SK-N-SH treated with all-trans-retinoic acid at 6 μM for 48 hours (cell line): ENCODE measurements at regions not wholly inside any gene's neighbourhood (a gene's known extent, or its start where the extent isn't known, plus 50 kb on each side); places are given as distances from the start of the nearest gene placed in this dataset.

ENCODE experiments used
- ATAC-seq: fragments of 200-7000 bp; cut with Tn5 transposase; 3 replicates; pipeline ENCODE4 v1.9.1; 2020; ENCODE audit warnings: mild to moderate bottlenecking, moderate library complexity
- ARNTL ChIP-seq: fragments of 450-650 bp; formaldehyde crosslinking; IDR thresholded peaks from 2 replicates; pipeline ENCODE4 v1.5.0; 2020; ENCODE audit warnings: low read depth, mild to moderate bottlenecking, moderate library complexity, borderline replicate concordance
- BACH2 ChIP-seq: fragments of 250-450 bp; sonication (Bioruptor Pico); IDR thresholded peaks from 2 replicates; pipeline ENCODE4 v1.9.0; 2021; ENCODE audit warnings: mild to moderate bottlenecking, borderline replicate concordance
- CREB5 ChIP-seq: fragments of 250-450 bp; sonication (Bioruptor Pico); IDR thresholded peaks from 2 replicates; pipeline ENCODE4 v1.5.1; 2020; ENCODE audit warnings: low read depth, mild to moderate bottlenecking, moderate library complexity
- CSRNP3 ChIP-seq: fragments of 250-450 bp; sonication (Bioruptor Pico); IDR thresholded peaks from 2 replicates; pipeline ENCODE4 v1.5.1; 2021; ENCODE audit warnings: mild to moderate bottlenecking, moderate library complexity
- ESRRG ChIP-seq: fragments of 250-450 bp; sonication (Bioruptor Pico); IDR thresholded peaks from 2 replicates; pipeline ENCODE4 v1.6.1; 2021; ENCODE audit warnings: mild to moderate bottlenecking
- GLIS3 ChIP-seq: fragments of 250-450 bp; sonication (Bioruptor Pico); IDR thresholded peaks from 2 replicates; pipeline ENCODE4 v1.5.0; 2020; ENCODE audit warnings: mild to moderate bottlenecking, moderate library complexity
- ISL1 ChIP-seq: fragments of 250-450 bp; sonication (Bioruptor Pico); IDR thresholded peaks from 2 replicates; pipeline ENCODE4 v2.1.2; 2022; ENCODE audit warnings: mild to moderate bottlenecking, moderate library complexity
- OSR1 ChIP-seq: fragments of 250-450 bp; sonication (Bioruptor Pico); IDR thresholded peaks from 2 replicates; pipeline ENCODE4 v1.8.0; 2022; ENCODE audit warnings: moderate library complexity, mild to moderate bottlenecking, inconsistent platforms
- PATZ1 ChIP-seq: fragments of 250-450 bp; sonication (Bioruptor Pico); IDR thresholded peaks from 2 replicates; pipeline ENCODE4 v1.8.0; 2020; ENCODE audit warnings: mild to moderate bottlenecking, moderate library complexity, borderline replicate concordance
- POU6F1 ChIP-seq: fragments of 250-450 bp; sonication (Bioruptor Pico); IDR thresholded peaks from 2 replicates; pipeline ENCODE4 v1.8.0; 2021; ENCODE audit warnings: low read depth, mild to moderate bottlenecking, moderate library complexity, borderline replicate concordance
- PPARA ChIP-seq: fragments of 250-450 bp; sonication (Bioruptor Pico); IDR thresholded peaks from 2 replicates; pipeline ENCODE4 v1.5.0; 2020; ENCODE audit warnings: mild to moderate bottlenecking, borderline replicate concordance
- RARB ChIP-seq: fragments of 250-450 bp; sonication (Bioruptor Pico); IDR thresholded peaks from 2 replicates; pipeline ENCODE4 v1.8.0; 2021; ENCODE audit warnings: mild to moderate bottlenecking, moderate library complexity
- SNAI2 ChIP-seq: fragments of 250-450 bp; sonication (Bioruptor Pico); IDR thresholded peaks from 2 replicates; pipeline ENCODE4 v1.5.0; 2020; ENCODE audit warnings: mild to moderate bottlenecking, moderate library complexity
- TSHZ2 ChIP-seq: fragments of 250-450 bp; sonication (Bioruptor Pico); IDR thresholded peaks from 2 replicates; pipeline ENCODE4 v1.5.0; 2020; ENCODE audit warnings: mild to moderate bottlenecking, moderate library complexity
- ZC3H10 ChIP-seq: fragments of 250-450 bp; sonication (Bioruptor Pico); IDR thresholded peaks from 2 replicates; pipeline ENCODE4 v1.5.1; 2021; ENCODE audit warnings: mild to moderate bottlenecking, moderate library complexity
- ZFP3 ChIP-seq: fragments of 250-450 bp; sonication (Bioruptor Pico); IDR thresholded peaks from 2 replicates; pipeline ENCODE4 v1.5.0; 2020; ENCODE audit warnings: mild to moderate bottlenecking, moderate library complexity
- ZFP30 ChIP-seq: fragments of 450-650 bp; formaldehyde crosslinking; IDR thresholded peaks from 2 replicates; pipeline ENCODE4 v1.5.0; 2022; ENCODE audit warnings: mild to moderate bottlenecking, moderate library complexity
- ZNF565 ChIP-seq: fragments of 450-650 bp; formaldehyde crosslinking; conservative IDR thresholded peaks from 2 replicates; pipeline ENCODE4 v1.5.0; 2020; ENCODE audit warnings: low read depth, mild to moderate bottlenecking, moderate library complexity
- ZNF70 ChIP-seq: fragments of 450-650 bp; formaldehyde crosslinking; IDR thresholded peaks from 2 replicates; pipeline ENCODE4 v1.5.0; 2020; ENCODE audit warnings: mild to moderate bottlenecking, moderate library complexity
- ZNF8 ChIP-seq: fragments of 450-650 bp; formaldehyde crosslinking; IDR thresholded peaks from 2 replicates; pipeline ENCODE4 v1.5.0; 2020; ENCODE audit warnings: mild to moderate bottlenecking, moderate library complexity

- ATAC-seq, result no peak
- no peak for TF ChIP-seq ZFP30 (CRISPR knock-in tag)
- no peak for TF ChIP-seq ISL1 (CRISPR knock-in tag)
- no peak for TF ChIP-seq BACH2
- TF ChIP-seq PPARA (CRISPR knock-in tag), result no peak
- no peak for TF ChIP-seq ZFP3 (CRISPR knock-in tag)
- TF ChIP-seq ESRRG, result no peak
- no peak for TF ChIP-seq OSR1
- TF ChIP-seq ZNF565 (CRISPR knock-in tag), result no peak
- no peak for TF ChIP-seq SNAI2 (CRISPR knock-in tag)
These were observed 288.0 kb upstream of the TMTC4 start for GRCh38 chr13:100962585-100962984.

GRCh38 chr13:100961186-100961585 is 286.6 kb upstream of the TMTC4 start:
- ATAC-seq, result no peak
- no peak for TF ChIP-seq ZNF70 (CRISPR knock-in tag)
- no peak for TF ChIP-seq OSR1
- no peak for TF ChIP-seq CSRNP3
- TF ChIP-seq ZFP3 (CRISPR knock-in tag), result no peak
- TF ChIP-seq POU6F1 (CRISPR knock-in tag), result no peak
- no peak for TF ChIP-seq GLIS3 (CRISPR knock-in tag)
- no peak for TF ChIP-seq BACH2
- TF ChIP-seq CREB5 (CRISPR knock-in tag), result no peak
- TF ChIP-seq PATZ1 (CRISPR knock-in tag), result no peak
- TF ChIP-seq RARB (CRISPR knock-in tag), result no peak

- ATAC-seq, result no peak
- TF ChIP-seq GLIS3 (CRISPR knock-in tag), result no peak
- no peak for TF ChIP-seq CREB5 (CRISPR knock-in tag)
- no peak for TF ChIP-seq BACH2
- TF ChIP-seq ZC3H10 (CRISPR knock-in tag), result no peak
- TF ChIP-seq ESRRG, result no peak
- TF ChIP-seq ZNF8 (CRISPR knock-in tag), result no peak
- TF ChIP-seq ZFP30 (CRISPR knock-in tag), result no peak
- TF ChIP-seq POU6F1 (CRISPR knock-in tag), result no peak
- TF ChIP-seq TSHZ2 (CRISPR knock-in tag), result no peak
- no peak for TF ChIP-seq PPARA (CRISPR knock-in tag)
- no peak for TF ChIP-seq ARNTL (CRISPR knock-in tag)
These were observed 284.2 kb upstream of the TMTC4 start for GRCh38 chr13:100958831-100959230.
